Suprapubic skin (tissue), 4 donors: ENCODE measurements at regions not wholly inside any gene's neighbourhood (a gene's known extent, or its start where the extent isn't known, plus 50 kb on each side); places are given as distances from the start of the nearest gene placed in this dataset.

ENCODE experiments used
- CTCF ChIP-seq, 2 donors: fragments of 200-600 bp in 1 of 2; fragments of 450-650 bp in 1 of 2; sonication (generic) in 1 of 2; IDR thresholded peaks; one replicate each; pipeline ENCODE4 v1.5.1; 2016 to 2019; ENCODE audit warnings: antibody characterized with exemption in 2 of 2, mild to moderate bottlenecking in 1 of 2, moderate library complexity in 1 of 2
- EP300 ChIP-seq: sonication (generic); formaldehyde crosslinking; IDR thresholded peaks from one replicate; pipeline ENCODE4 v1.6.1; 2017; ENCODE audit warnings: antibody characterized with exemption
- POLR2A ChIP-seq, 2 donors: fragments of 450-650 bp; IDR thresholded peaks; one replicate each; pipeline ENCODE4 v1.6.1; 2017; ENCODE audit warnings: antibody characterized with exemption in 2 of 2, mild to moderate bottlenecking in 2 of 2, moderate library complexity in 2 of 2
- POLR2AphosphoS5 ChIP-seq, 3 donors: sonication (generic); formaldehyde crosslinking; IDR thresholded peaks; one replicate each; pipeline ENCODE4 v1.6.1; 2017; ENCODE audit warnings: antibody characterized with exemption in 3 of 3

- TF ChIP-seq CTCF (IDR thresholded peaks at IDR 0.05): no peak
- no peak for TF ChIP-seq POLR2A (IDR thresholded peaks at IDR 0.05)
- no peak for TF ChIP-seq POLR2AphosphoS5 (IDR thresholded peaks at IDR 0.05)
- TF ChIP-seq EP300: no peak
Observed at GRCh38 chr15:91542226-91542625, 311.3 kb upstream of the SLCO3A1 start.
